A549 (cell line): ENCODE measurements at regions not wholly inside any gene's neighbourhood (a gene's known extent, or its start where the extent isn't known, plus 50 kb on each side); places are given as distances from the start of the nearest gene placed in this dataset.

Experiments used
- ATAC-seq, 2 experiments: fragments of 200-7000 bp in 1 of 2; fragments of >200 bp in 1 of 2; cut with Nextera tagmentation in 1 of 2; cut with Tn5 transposase in 1 of 2; 3 replicates each; pipeline versions ENCODE4 v1.8.0 to v1.9.1; 2018 to 2020; ENCODE audit warnings: mild to moderate bottlenecking in 1 of 2, moderate library complexity in 1 of 2
- CTCF ChIA-PET: fragments of 300-600 bp; sonication (Branson Sonifier 250); formaldehyde crosslinking; extraction: SDS; loops from one replicate; lab custom pipeline; 2021; ENCODE audit warnings: antibody characterized with exemption, inconsistent platforms; lab: Yijun Ruan, JAX
- POLR2A ChIA-PET: fragments of 350-600 bp; formaldehyde crosslinking; extraction: SDS; loops from one replicate; lab custom pipeline; 2021; ENCODE audit warnings: antibody characterized with exemption, inconsistent platforms; lab: Yijun Ruan, JAX
- DNase-seq, 2 experiments: peaks; one replicate each; pipeline versions ENCODE4 v3.0.0 to v3.0.0-alpha.2; 2011 to 2016; ENCODE audit warnings: low read depth in 1 of 2, low spot score in 1 of 2
- FAIRE-seq: peaks from 2 replicates; lab custom pipeline; 2011; peaks lifted over from hg19 to GRCh38; lab: Jason Lieb, UNC
- H3K27ac ChIP-seq, 2 experiments: fragments of >200 bp; sonication (Bioruptor Twin); formaldehyde crosslinking; 3 replicates each; pipeline ENCODE4 v1.5.1; 2016 to 2017
- H3K4me1 ChIP-seq: fragments of >200 bp; sonication (Bioruptor Twin); formaldehyde crosslinking; 3 replicates; pipeline ENCODE4 v1.6.1; 2016
- H3K4me2 ChIP-seq: fragments of >200 bp; sonication (Bioruptor Twin); formaldehyde crosslinking; 3 replicates; pipeline ENCODE4 v1.6.1; 2016
- H3K4me3 ChIP-seq: fragments of >200 bp; sonication (Bioruptor Twin); formaldehyde crosslinking; 3 replicates; pipeline ENCODE4 v1.5.1; 2016
- H3K9me3 ChIP-seq: fragments of >200 bp; sonication (Bioruptor Twin); formaldehyde crosslinking; 3 replicates; pipeline ENCODE4 v1.6.1; 2016
- BCL3 ChIP-seq: fragments of >200 bp; sonication (Bioruptor Twin); formaldehyde crosslinking; IDR thresholded peaks from 3 replicates; pipeline ENCODE4 v1.6.1; 2016
- CBX2 ChIP-seq: fragments of 200-600 bp; sonication (generic); IDR thresholded peaks from 2 replicates; pipeline ENCODE4 v1.6.1; 2016; ENCODE audit warnings: low read depth, mild to moderate bottlenecking, borderline replicate concordance
- CEBPB ChIP-seq, 2 experiments: fragments of >200 bp in 1 of 2; sonication (Bioruptor Twin) in 1 of 2; formaldehyde crosslinking in 1 of 2; IDR thresholded peaks; 2 replicates each; pipeline ENCODE4 v1.6.1; 2012 to 2016
- CHD2 ChIP-seq: fragments of 150-350 bp; IDR thresholded peaks from 2 replicates; pipeline ENCODE4 v1.6.1; 2014; ENCODE audit warnings: low read length; ENCODE audit not compliant: partially characterized antibody
- CHD4 ChIP-seq: fragments of 200-600 bp; sonication (generic); IDR thresholded peaks from 2 replicates; pipeline ENCODE4 v1.6.1; 2016; ENCODE audit warnings: antibody characterized with exemption, mild to moderate bottlenecking, borderline replicate concordance
- CTCF ChIP-seq: fragments of >200 bp; sonication (Bioruptor Twin); formaldehyde crosslinking; IDR thresholded peaks from 3 replicates; pipeline ENCODE4 v1.5.1; 2016
- EHF ChIP-seq: fragments of 250-450 bp; sonication (Bioruptor Pico); IDR thresholded peaks from 2 replicates; pipeline ENCODE4 v1.5.0; 2020; ENCODE audit warnings: mild to moderate bottlenecking
- ESRRA ChIP-seq: fragments of 150-350 bp; IDR thresholded peaks from 2 replicates; pipeline ENCODE4 v1.6.1; 2014; ENCODE audit warnings: mild to moderate bottlenecking, low read length, borderline replicate concordance
- FOXS1 ChIP-seq: fragments of 250-450 bp; sonication (Bioruptor Pico); IDR thresholded peaks from 2 replicates; pipeline ENCODE4 v1.5.0; 2020; ENCODE audit warnings: mild to moderate bottlenecking, moderate library complexity
- GATA3 ChIP-seq: IDR thresholded peaks from 2 replicates; pipeline ENCODE4 v1.6.1; 2012; ENCODE audit warnings: borderline replicate concordance
- HEYL ChIP-seq: fragments of 250-450 bp; sonication (Bioruptor Pico); IDR thresholded peaks from 2 replicates; pipeline ENCODE4 v1.8.0; 2021; ENCODE audit warnings: mild to moderate bottlenecking, moderate library complexity
- HOXA7 ChIP-seq: fragments of 250-450 bp; sonication (Bioruptor Pico); IDR thresholded peaks from 2 replicates; pipeline ENCODE4 v1.5.0; 2020; ENCODE audit warnings: mild to moderate bottlenecking, moderate library complexity
- HOXB13 ChIP-seq: fragments of 250-450 bp; sonication (Bioruptor Pico); IDR thresholded peaks from 2 replicates; pipeline ENCODE4 v1.5.0; 2020; ENCODE audit warnings: low read depth, mild to moderate bottlenecking, moderate library complexity
- KDM5A ChIP-seq: fragments of 200-600 bp; sonication (generic); IDR thresholded peaks from 2 replicates; pipeline ENCODE4 v1.6.1; 2016; ENCODE audit warnings: antibody characterized with exemption, mild to moderate bottlenecking
- NPAS2 ChIP-seq: fragments of 250-450 bp; sonication (Bioruptor Pico); IDR thresholded peaks from 2 replicates; pipeline ENCODE4 v1.8.0; 2022; ENCODE audit warnings: mild to moderate bottlenecking, moderate library complexity, borderline replicate concordance
- NR3C1 ChIP-seq: fragments of >200 bp; sonication (Bioruptor Twin); formaldehyde crosslinking; IDR thresholded peaks from 3 replicates; pipeline ENCODE4 v1.6.1; 2017
- RAD21 ChIP-seq, 2 experiments: fragments of >200 bp in 1 of 2; sonication (Bioruptor Twin) in 1 of 2; formaldehyde crosslinking in 1 of 2; IDR thresholded peaks in 1 of 2; conservative IDR thresholded peaks in 1 of 2; 2 replicates in 1 of 2; 3 replicates in 1 of 2; pipeline ENCODE4 v1.6.1; 2012 to 2018; ENCODE audit warnings: inconsistent platforms in 1 of 2
- RARB ChIP-seq: fragments of 250-450 bp; sonication (Bioruptor Pico); IDR thresholded peaks from 2 replicates; pipeline ENCODE4 v1.8.0; 2021; ENCODE audit warnings: mild to moderate bottlenecking, moderate library complexity
- RCOR1 ChIP-seq: fragments of 150-350 bp; IDR thresholded peaks from 2 replicates; pipeline ENCODE4 v1.6.1; 2014; ENCODE audit warnings: antibody characterized with exemption, low read length, low read depth
- SMC3 ChIP-seq: fragments of >200 bp; sonication (Bioruptor Twin); formaldehyde crosslinking; IDR thresholded peaks from 3 replicates; pipeline ENCODE4 v1.6.1; 2018; ENCODE audit warnings: inconsistent platforms
- ZC3H11A ChIP-seq: fragments of 450-650 bp; IDR thresholded peaks from 2 replicates; pipeline ENCODE4 v1.6.1; 2014; ENCODE audit warnings: antibody characterized with exemption, mild to moderate bottlenecking
- ZNF302 ChIP-seq: fragments of 250-450 bp; sonication (Bioruptor Pico); IDR thresholded peaks from 2 replicates; pipeline ENCODE4 v1.9.0; 2021; ENCODE audit warnings: inconsistent platforms, mild to moderate bottlenecking, moderate library complexity
- WGBS: methylation state at CpG from one replicate; pipeline ENCODE4 v1.1.6; 2017; ENCODE audit errors: missing lambda C conversion rate; 5-methylcytosine and 5-hydroxymethylcytosine counted together

GRCh38 chr6:6910734-6911295 is 196.9 kb upstream of the RREB1 start:
- ChIA-PET CTCF (interaction anchor here (0.7 to 0.8 kb wide), 2 partner anchors 12 to 365 kb away, joined by 3 read pairs; no protein-coding TSS in a partner anchor), POLR2A (no interaction called here)
- 70% methylated on average over 6 of the region's 6 CpGs for WGBS
- Histone ChIP-seq H3K4me1 (0 out of 3 replicates have a peak, but pooled peaks cover 5% of the 10 kb centered on the region), H3K27ac (no peak overlapping the region), H3K4me3 (no peak overlapping the region), H3K4me2 (no peak overlapping the region), H3K9me3 (no peaks in the 10 kb centered on the region)
- FAIRE-seq, result no peak
- TF ChIP-seq HOXB13 (CRISPR knock-in tag) (no peak), KDM5A (no peak), BCL3 (no peak), EHF (no peak), CBX2 (no peak), SMC3 (no peak)
- ATAC-seq, result no peak
- DNase-seq, result no peak

GRCh38 chr6:6911391-6911790 is 196.4 kb upstream of the RREB1 start:
- Histone ChIP-seq H3K4me2 (no peak overlapping the region), H3K9me3 (no peaks in the 10 kb centered on the region), H3K4me1 (0 out of 3 replicates have a peak, but pooled peaks cover 5% of the 10 kb centered on the region), H3K27ac (no peak overlapping the region), H3K4me3 (no peak overlapping the region)
- DNase-seq (no peak), FAIRE-seq (no peak), ATAC-seq (no peak)
- ChIA-PET CTCF (no interaction called here), POLR2A (no interaction called here)
- TF ChIP-seq BCL3 (no peak), CTCF (no peak), CEBPB (IDR thresholded peaks at IDR 0.05) (no peak), CHD2 (no peak), HEYL (CRISPR knock-in tag) (no peak), HOXA7 (CRISPR knock-in tag) (no peak), NPAS2 (CRISPR knock-in tag) (no peak), GATA3 (no peak), RAD21 (conservative IDR thresholded peaks at IDR 0.05 in 1 of 2, IDR thresholded peaks at IDR 0.05 in 1 of 2) (no peak)
- 88% methylated on average over 3 of the region's 5 CpGs for WGBS

DNA sequence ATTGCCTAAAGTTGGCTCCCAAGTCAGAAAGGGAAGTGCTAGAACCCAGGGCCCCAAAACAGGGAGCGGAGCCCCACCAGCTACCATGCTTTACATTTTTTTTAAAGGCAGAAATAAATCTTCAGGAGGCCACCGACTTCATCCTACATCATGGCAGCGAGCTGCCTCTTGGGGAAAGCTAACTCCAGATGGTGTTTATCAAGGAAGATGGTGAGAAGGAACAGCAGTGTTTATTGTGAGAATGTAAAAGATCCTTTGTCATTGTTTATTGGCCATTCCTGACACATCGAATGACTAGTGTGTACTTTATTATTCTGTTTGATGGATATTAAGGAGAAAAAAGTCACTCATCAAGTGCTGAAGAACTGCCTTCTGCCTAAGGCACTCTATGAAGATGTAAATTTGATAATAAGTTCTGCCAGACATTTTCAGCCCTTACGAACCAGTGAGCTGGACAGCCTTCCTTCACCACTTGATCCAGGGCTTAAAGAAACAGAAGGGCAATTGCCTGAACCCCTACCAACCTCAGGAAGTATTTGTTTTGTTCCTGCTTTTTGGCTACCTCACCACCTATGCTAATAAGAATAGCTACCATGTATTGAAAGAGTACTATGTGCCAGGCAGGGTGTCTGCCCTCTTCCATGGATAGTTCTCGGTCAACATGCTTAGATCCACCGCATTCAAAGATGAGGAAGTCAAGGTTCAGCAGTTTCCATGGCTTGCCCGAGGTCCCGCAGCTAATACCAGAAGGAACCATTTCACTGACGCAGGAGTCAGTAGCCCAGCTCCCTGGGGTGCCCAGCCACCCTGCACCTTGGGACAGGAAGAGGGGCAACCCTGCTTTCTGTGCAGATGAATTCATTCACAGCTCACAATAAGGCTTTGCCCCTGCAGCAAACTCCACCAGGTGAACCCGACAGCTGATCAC is 194.7 kb upstream of the RREB1 start:
- H3K27ac ChIP-seq, result no peak overlapping the region
- CTCF ChIA-PET, result no interaction called here
- WGBS, result 73% methylated on average over 9 of the region's 11 CpGs
- 0 out of 3 replicates have a peak, but pooled peaks cover 5% of the 10 kb centered on the region for H3K4me1 ChIP-seq
- no peak for ATAC-seq
- POLR2A ChIA-PET, result no interaction called here
- FAIRE-seq, result no peak
- H3K9me3 ChIP-seq, result no peaks in the 10 kb centered on the region
- no peak for TF ChIP-seq ESRRA
- no peak for TF ChIP-seq CHD4
- TF ChIP-seq ZNF302 (CRISPR knock-in tag), result no peak
- no peak for TF ChIP-seq FOXS1 (CRISPR knock-in tag)
- TF ChIP-seq ZC3H11A, result no peak
- TF ChIP-seq NR3C1, result no peak
- TF ChIP-seq RARB (CRISPR knock-in tag), result no peak
- no peak for TF ChIP-seq RCOR1
- TF ChIP-seq KDM5A, result no peak
- no peak for DNase-seq
- no peak overlapping the region for H3K4me3 ChIP-seq
- no peak overlapping the region for H3K4me2 ChIP-seq
